GM21390 (cell line): ENCODE measurements at regions not wholly inside any gene's neighbourhood (a gene's known extent, or its start where the extent isn't known, plus 50 kb on each side); places are given as distances from the start of the nearest gene placed in this dataset.
"Not testable (repeated sequence)": the region's sequence is repeated elsewhere in the genome, so short reads cannot be mapped to it uniquely, and the experiment has no call there.

Experiments used
- ATAC-seq: cut with Tn5 transposase; IDR thresholded peaks from one replicate; pipeline ENCODE4 v1.9.1; 2021; ENCODE audit not compliant: unreplicated experiment

DNA sequence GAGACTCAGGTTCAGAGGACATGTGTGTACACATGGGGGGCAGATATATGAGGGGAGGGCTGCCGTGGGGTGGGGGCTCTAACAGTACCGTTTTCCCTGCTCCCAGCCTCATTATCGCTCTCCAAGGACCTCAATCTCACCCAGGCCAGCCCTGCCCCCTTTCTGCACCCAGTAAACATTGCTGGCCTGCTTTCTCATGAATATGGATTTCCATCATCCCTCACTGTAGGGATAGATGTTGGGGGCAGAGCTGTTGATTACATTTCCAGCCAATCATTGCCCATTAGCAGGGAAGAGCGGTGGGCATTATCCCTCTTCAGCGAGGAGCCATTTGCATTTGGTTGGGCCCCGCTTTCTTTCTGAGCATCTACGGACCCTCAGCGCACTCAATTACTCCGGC, 273.8 kb downstream of the RPS6KC1 start:
- no peak for ATAC-seq

DNA sequence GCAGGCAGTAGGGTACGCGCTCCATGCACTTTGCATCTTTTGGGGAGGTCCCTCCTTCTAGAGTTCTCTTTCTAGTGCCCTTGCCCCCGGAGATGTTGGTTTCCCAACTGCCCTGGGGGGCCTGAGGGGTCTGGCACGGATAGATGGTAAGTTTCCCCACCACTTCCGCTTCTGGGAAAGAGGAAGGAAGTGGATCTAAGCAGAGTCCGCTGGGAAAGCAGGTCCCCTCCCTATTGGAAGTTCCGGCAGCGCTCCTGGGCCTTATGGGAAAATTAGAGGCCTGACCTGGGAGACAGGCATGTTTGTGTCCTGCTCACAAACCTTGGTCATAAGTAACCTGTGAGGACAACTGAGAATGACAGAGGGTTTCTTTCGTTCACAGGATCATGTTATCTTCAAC, 274.4 kb downstream of the RPS6KC1 start:
- ATAC-seq, result no peak

DNA sequence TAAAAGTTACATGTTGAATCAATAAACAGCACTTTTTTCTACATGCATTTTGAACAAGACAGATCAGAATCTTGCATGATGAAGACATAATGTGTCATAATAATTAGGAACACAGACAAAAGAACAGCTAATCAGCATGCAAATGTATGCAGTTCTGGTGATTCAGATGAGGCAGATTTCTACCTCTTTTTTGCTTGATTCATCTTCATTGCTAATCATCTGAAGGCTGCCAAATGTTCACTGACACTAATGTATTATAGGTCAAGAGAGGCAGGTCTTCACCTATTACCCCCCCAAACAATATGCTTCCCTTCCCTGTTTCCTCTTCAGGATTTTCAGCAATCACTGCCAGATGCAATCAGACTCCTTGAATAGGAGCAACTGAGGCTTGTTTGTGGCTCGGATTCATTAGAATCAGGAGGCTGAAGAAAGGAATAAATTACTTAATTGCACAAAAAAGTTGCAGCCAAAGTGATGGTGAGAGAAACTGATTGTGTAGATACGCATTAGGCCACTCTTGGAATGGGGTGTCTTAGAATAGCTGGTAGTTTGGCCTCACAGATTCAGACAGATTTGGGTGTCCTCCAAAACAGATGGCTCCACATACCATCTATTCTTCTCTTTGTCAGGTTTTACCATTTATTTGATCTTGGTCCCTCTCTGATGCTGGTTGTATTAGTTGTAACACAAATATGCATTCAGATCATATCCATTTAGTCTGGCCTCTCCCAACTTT, 275.4 kb downstream of the RPS6KC1 start:
- ATAC-seq, result no peak

DNA sequence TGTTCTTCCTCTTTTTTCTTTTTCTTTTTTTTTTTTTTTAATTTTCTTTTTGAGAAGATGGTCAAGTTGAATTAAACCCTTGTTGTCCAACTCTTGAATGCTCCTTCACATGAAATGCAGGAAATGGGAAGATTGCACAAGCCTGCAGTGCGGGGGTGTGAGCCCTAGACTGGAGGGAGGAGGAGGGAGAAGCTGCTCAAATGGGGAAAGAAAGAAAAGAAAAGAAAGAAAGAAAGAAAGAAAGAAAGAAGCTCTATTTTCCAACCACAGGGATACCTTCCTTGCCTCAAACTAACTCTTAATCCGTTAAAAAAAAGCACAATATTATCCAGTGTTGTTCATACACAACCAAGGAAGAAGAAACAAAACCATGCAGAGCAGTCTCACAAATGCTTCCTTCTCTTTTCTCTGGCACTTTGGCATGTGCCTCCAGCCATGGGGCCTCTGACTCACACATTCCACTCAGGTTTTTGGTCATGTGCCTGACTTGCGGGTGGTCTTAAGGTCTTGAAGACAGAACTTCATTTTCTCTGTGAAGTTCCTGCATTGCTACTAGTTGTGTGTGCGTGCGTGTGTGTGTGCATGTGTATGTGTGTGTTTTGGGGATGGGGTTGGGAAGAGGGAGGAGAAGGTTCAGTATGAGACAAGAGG, 276.1 kb downstream of the RPS6KC1 start:
- ATAC-seq, result no peak

DNA sequence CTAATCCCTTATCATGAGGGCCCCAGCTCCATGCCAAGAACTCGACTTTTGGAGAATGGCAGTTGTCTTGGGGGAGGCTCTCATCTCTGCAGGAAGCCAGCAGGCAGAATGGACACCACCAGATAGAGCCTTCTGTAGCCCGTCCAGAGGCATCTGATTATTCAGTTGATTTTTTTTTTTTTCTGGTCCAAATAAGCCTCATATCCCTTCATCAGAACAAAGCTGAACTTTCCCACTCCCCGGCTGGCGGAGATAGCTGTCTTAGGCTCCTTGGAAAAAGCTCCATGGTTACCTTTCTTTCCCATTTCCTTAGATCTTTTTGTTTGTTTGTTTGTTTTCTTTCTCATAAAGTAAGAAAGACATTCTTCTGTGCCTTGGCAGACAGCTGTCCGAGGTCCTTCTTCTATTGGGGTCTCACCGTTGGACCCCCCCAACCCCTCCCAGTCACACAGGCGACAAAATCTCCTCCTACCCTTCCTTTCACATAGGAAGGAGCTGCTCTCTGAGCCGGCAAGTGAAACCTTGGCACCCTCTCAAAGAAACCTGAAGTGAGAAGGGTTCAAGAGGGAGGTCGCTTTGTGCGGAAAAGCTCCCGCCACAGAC, 278.5 kb downstream of the RPS6KC1 start:
- ATAC-seq, result no peak

DNA sequence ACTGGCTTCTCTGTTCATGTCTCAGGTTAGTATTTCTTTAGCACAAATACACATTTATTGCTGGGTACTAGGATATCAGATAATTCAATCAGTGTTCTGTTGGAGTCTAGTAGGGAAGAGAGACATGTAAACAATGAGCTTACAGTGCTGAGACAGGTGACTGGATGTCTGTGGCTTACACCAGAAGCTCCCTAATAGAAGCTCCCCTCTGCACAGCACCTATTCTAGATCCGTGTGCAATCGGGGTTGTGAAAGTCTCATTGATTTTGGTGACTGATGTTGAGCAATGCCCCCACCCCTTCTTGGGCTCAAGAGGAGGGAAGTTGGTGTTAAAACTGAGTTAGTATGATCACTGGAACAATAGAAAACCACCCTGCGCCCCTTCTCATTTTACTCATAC, 279.2 kb downstream of the RPS6KC1 start:
- no peak for ATAC-seq

DNA sequence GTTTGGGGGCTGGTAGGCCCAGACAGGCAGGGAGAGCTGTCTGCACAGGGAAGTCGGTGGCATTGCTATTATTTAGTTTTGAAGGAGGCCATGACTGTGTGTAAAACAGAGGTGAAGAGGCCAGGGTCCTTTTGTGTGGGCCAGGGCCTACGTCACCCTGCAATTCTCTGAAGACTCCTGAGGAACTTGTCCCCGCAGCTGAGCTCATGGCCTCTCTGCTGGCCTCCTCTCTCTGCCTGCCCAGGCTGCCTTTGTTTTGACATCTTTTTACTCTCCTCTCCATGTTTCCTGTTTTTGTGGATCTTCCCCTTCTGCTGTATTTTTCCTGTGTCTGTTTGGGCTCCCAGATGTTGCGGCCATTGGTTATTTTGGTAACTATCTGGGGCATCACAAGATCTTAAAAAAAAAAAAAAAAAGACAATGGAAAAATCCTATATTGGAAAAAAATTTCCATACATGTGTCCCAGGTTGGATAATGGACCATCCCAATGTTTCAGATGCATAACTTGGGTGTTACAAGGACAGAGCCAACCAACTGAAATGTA, 280.7 kb downstream of the RPS6KC1 start:
- ATAC-seq, result no peak

DNA sequence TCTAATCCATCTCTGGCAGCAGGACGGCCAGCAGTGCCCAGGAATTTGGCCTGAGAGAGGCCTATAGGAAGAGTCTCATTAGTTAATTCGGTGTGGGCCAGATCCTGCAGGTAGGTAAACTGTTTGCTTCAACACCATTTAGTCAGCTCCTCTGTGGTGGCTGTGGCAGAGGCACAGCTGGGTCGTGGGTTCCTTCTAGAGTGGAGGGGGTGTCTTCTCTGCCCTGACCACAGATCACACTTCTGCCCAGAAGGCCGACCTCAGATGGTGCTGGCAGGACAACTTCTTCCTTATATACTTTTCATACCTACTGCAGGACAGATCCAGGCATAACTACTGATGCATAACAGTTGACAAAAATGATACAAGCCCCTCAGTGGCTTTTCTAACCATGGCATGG, 281.4 kb downstream of the RPS6KC1 start:
- no peak for ATAC-seq

DNA sequence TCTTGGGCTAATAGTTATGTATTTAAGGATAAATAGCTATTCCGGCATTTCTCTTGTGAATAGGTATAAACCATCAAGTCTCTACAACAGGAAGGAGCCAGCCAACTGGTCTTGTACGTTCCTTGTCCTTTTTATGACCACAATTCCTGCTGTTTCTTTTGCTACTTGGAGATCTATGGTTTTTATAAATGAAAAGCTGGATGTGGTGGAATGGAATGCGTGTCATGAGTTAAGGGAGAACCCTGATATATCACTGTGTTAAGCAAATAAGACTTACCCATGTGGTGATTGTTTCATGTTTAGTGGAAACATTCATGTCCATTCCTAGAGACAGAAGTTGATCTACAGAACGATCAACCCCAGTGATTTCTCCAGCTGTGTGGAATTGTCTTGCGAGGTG, 282.1 kb downstream of the RPS6KC1 start:
- ATAC-seq, result no peak

DNA sequence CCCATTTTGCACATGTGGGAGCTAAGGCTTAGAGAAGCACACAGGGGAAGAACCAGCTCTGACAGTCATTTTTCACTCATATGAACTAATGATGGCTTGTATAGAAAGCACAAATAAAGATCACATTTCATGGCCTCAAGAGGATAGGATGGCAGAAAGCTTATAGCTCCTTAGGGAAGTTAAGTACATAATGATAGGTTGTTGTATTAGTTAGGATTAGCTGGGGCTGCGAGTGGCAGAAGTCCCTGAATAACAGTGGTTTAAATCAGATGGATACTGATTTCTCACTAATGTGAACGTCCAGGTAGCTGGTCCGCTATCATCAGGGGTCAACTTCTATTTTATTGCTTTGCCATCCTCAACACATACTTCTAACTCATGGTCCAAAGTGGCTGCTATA, 284.0 kb downstream of the RPS6KC1 start:
- ATAC-seq, result no peak

DNA sequence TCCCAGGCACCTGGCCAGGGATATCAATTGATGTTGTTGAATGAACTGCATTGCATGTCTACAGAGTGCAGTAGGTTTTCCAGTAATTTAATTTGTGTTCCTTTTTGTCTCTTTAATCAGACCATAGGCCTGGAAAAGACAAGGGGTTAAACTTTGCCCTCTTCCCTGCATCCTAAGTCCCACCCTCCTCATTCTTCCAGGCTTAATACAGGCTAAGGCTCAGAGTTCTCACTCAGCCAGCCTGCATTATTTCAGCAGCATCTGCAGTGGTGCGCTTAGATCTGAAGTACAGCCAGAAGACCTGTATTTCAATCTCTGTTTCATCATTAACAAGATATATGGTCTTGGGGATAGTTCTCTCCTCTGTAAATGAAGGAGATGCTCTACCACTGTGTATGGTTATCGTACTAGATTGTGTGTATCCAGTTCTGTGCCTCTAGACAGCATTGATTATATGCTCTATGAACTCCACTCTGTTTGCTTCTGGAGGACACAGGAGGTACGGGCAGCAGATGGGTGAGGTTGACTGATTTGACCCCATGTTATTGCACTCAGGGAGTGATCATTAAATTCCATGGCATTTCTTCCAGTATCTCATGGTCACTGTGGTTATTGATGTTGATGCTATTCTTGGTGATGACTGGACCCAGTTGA, 286.1 kb downstream of the RPS6KC1 start:
- ATAC-seq, result no peak

DNA sequence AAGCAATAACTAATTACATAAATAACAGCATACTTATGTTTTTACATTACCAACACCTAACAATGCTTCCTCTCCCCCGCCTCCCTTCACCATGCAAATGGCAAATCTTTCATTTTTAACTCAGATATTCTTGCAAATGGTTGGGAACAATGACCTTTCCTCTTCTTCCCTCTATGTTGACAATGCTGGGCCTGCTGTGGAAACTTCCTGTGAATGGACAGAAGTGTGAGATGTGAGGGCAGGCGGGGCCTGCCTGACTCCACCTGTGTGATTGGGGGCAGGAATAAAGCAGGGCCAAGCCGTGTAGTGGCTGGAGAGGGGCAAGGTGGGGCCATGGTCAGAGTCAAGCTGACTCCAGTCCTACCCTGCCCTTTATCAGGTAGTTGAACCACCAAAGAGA, 289.6 kb downstream of the RPS6KC1 start:
- no peak for ATAC-seq

DNA sequence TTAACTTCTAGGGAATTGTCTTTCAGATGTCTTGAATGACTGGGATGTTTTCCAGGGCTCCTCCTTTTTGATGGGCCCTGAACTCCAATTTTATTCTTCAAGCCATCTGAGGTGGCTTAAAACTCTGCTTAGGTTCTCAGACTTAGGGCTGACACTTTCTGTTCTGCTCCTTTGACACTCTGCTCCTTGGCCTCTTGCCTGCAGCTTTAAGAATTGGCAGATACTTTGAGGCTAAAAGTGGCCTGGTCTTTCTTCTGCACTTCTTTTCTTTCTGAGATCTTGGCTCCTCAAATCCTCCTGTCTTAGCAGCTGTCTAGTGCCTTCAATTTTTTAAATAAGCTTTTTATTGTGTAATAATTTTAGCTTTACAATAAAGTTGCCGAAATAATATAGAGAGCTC, 294.6 kb downstream of the RPS6KC1 start:
- ATAC-seq, result no peak

DNA sequence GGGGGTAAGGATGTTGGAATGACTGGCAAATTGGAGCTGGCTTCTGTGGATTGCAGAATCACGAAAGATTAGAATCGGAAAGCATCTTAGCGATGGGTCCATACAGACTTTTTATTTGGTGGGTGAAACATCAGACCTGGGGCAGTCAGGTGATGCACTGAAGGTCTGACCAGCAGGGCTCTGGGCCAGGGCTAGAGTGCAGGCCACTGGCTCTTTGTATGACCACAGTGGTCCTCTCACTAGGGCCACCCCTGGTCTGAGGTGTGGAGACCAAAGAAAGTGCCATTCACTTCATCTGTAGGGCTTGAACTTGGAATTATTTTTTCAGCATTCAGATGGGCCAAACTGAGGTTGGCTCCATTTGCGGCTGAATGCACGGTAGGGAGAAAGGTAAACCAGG, 306.4 kb downstream of the RPS6KC1 start:
- no peak for ATAC-seq

DNA sequence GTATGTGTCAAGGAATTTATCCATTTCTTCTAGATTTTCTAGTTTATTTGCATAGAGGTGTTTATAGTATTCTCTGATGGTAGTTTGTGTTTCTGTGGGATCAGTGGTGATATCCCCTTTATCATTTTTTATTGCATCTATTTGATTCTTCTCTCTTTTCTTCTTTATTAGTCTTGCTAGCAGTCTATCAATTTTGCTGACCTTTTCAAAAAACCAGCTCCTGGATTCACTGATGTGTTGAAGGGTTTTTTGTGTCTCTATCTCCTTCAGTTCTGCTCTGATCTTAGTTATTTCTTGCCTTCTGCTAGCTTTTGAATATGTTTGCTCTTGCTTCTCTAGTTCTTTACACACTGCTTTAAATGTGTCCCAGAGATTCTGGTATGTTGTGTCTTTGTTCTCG, 307.3 kb downstream of the RPS6KC1 start:
- not testable (repeated sequence) for ATAC-seq

DNA sequence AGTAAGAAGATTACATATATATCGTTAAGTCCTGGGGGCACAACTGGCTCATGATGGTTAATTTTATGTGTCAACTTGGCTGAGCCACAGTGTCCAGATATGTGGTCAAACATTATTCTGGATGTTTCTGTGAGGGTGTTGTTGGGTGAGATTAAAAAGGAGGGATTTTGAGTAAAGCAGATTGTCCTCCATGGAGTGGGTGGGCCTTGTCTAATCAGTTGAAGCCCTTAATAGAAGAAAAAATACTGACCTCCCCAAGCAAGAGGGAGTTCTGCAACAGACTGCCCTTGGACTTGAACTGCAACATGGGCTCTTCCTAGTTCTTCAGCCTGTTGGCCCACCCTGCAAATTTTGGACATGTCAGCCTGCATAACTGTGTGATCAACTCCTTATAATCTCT, 311.6 kb downstream of the RPS6KC1 start:
- no peak for ATAC-seq

DNA sequence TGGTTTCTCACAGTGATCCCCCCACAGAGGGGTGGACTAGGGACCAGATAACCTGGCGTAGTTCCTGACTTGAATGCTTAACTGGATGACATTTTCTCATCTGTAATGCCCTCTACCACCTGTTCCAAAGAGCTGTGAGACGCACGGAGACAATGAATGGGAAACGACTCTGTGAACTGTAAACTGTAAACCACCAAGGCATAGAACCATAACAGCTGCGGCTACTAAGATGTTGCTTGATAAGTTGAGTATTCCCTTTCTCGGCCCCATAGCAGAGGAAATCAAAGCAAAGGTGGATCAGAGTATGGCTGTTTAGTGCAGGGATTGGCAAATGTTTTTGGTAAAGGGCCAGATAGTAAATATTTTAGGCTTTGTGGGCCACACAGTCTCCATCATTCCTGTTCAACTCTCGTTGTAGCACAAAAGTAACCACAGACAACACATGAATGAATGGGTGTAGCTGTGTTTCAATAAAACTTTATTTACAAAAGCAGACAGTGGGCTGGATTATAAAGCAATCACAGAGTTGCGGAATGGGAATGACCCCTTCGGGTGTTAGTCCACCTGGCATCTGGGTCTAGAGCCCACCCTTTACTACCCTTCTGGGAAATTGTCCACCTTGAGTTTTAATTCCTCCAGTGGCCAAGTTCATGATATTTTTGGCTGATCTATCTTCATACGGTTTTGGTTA, 315.2 kb downstream of the RPS6KC1 start:
- ATAC-seq, result no peak

DNA sequence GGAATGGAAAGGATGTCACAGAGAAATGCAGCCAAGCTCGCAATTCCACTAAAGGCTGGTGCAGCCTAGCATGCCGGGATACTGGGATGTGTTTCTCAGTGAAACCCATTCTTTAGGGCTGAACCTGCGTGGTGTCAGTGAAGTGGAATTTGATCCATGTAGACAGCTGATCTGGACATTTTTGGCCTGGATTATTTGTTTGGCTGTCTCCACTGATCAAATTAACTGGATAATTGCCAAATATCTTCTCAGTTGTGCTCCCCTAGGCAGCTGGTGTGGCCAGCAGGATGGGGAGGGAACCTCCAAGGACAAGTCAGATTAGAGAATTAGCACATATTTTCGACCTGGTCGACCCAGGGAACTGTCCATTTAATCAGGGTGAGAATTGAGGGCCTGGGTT, 318.4 kb downstream of the RPS6KC1 start:
- ATAC-seq, result no peak

DNA sequence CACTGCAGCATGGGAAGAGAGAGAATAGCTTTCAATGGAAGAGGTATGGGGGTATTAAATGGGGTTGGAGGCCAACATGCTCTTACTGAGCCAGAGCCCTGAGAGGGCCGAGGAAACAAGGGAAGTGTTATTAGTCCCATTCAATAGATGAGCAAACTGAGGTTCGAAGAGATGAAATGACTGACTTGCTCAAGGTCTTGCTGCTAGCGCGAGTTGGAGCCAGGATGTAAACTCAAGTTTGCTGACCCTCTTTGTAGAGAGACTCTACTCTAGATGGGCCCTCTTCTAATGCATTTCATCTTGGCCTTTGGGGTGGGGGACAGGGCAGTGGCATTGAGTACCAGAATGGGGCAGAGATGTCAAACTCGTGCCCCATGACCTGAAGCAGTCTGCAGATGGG, 319.5 kb downstream of the RPS6KC1 start:
- ATAC-seq, result no peak

DNA sequence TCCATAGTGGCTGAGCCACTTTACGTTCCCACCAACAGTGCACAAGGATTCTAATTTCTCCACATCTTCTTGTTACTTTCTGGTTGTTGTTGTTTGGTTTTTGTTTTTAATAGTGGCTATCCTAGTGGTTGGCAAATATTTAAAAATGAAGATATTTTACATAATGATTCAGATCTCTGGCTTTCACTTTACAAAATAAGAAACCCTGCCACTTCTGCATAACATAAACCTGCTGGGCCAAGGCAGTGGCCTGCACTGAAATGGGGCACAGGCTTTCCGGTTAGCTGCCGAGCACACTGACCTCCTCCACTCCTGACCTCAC, 320.4 kb downstream of the RPS6KC1 start:
- no peak for ATAC-seq
